ENCODE measurements at regions not wholly inside any gene's neighbourhood (a gene's known extent, or its start where the extent isn't known, plus 50 kb on each side); places are given as distances from the start of the nearest gene placed in this dataset.

DNA sequence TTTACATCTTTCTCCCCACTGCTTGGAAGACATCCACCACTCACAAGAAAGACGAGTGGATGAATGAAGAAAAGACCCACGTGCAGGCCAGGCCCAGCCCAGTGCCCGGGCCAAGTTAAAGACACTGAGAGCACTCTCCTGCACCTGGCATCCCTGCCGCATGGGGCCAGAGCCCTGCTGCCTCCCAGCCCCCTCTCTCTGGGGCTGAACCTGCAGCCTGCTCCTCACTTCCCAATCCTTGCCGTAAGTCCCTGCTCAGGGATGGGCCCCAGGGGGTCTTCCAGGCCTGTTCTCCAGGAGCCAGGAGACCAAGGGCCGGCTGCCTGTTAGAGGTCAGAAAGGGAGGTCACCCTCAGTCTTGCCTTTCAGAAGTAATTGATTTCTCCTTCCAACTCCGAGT lies 168.5 kb upstream of the ZC3H12A start:
- TF ChIP-seq EZH2 (IDR thresholded peaks at IDR 0.05; ENCODE audit: insufficient read depth, poor library complexity, severe bottlenecking): no peak
- TF ChIP-seq EZH2phosphoT487 (IDR thresholded peaks at IDR 0.05; ENCODE audit: insufficient read depth, low read depth): no peak
